ENCODE measurements at regions not wholly inside any gene's neighbourhood (a gene's known extent, or its start where the extent isn't known, plus 50 kb on each side); places are given as distances from the start of the nearest gene placed in this dataset.

- no peak for DNase-seq (ENCODE audit: low read depth, low spot score)
Observed at GRCh38 chr2:215693193-215693998, 257.5 kb upstream of the FN1 start.

DNA sequence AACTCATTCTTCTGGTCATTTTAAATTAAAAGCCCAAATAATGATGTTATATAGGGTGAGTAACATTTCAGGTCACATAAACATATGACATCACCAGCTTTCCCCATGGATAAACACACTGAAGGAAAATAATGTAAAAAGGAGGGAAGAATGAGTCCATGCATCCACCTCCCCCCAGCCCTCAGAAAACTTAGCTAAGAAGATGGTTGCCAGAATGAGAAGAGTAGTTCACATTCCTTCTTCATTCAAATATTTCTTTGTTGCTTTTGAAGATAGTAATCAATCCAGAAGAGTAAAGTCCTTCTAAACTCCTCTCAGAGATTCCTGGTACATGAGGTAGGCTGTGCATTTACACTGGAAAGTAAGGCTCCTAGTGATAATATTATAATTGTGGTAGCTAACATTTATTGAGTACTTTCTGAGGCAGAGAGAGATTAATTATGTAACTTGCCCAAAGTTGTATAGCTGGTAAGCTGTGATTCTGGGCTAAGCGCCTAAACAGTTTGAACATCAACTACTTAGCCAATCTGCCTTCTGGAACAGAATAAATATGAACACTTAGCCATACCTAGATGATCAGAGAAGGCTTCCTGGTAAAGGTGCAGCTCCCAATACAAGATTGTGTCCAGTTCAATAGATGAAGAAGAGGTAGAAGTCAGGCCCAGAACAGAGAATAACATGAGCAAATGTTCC is 256.7 kb upstream of the FN1 start:
- DNase-seq (ENCODE audit: low read depth, low spot score): no peak

GRCh38 chr2:215691346-215691745 is 255.5 kb upstream of the FN1 start:
- DNase-seq (ENCODE audit: low read depth, low spot score): no peak

- DNase-seq (ENCODE audit: low read depth, low spot score): no peak
Observed at GRCh38 chr2:215687149-215688031, 251.5 kb upstream of the FN1 start.

DNA sequence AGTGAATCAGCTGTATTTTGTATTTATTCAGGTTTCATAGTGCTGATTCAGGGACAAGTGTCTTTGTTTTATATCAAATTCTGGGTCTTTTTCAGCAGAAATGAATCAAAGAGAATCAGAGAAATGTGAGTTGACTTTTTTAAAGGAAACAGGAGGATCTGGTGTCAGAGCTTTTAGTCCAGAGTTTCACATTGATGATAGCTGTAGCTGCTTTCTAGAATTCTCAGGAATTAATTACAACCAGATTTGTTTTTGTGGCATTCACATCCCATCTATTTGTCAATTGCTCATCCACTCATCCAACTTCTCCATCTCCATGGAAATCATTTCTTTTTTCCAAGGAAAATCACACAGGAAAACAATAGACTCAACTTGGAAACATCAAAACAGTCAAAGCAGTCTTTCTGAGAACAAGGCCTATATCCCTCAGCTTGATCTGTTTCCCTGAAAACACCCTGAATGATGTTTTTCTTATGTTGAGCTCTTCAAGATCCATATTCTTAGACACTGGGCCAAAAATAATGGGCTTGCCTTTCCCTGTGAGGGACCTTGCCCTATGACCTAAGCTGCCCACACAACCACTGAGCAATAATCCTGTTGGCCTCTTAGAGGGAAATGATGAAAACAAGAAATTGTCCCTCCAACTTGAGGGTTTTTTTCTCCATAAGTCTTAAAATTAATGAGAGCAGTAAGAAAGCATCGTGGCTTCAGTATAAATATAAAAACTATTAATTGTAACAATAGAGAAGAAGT is 249.5 kb upstream of the FN1 start:
- peak; percentile 70 for DNase-seq (ENCODE audit: low read depth, low spot score)

- DNase-seq (ENCODE audit: low read depth, low spot score): no peak
Observed at GRCh38 chr2:215684448-215685237, 248.8 kb upstream of the FN1 start.

DNA sequence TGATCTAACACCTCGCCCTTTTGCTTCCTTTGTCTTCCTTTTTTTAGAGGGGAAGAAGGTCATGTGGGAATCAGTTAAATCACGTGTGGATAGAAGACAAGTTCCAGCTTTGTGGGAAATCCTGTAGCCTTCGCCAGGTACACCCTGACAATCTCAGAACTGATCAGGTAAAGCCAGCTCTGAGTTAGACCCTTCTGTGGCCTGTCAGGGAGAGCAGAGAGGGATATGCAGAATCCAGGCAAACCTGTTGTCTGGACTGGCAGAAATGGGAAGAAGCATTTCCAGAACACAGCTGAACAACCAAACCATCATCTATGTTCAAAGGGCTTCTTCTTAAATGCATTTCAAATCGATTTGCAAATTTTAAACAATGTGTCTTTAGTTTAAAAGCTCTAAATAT is 247.4 kb upstream of the FN1 start:
- no peak for DNase-seq (ENCODE audit: low read depth, low spot score)

GRCh38 chr2:215681799-215682596 is 246.1 kb upstream of the FN1 start:
- DNase-seq (ENCODE audit: low read depth, low spot score): no peak

- no peak for DNase-seq (ENCODE audit: low read depth, low spot score)
Observed at GRCh38 chr2:215680605-215681598, 245.0 kb upstream of the FN1 start.

GRCh38 chr2:215678094-215678493 is 242.2 kb upstream of the FN1 start:
- no peak for DNase-seq (ENCODE audit: low read depth, low spot score)

GRCh38 chr2:215677481-215677880 is 241.6 kb upstream of the FN1 start:
- DNase-seq (ENCODE audit: low read depth, low spot score): no peak

- no peak for DNase-seq (ENCODE audit: low read depth, low spot score)
Observed at GRCh38 chr2:215672406-215672805, 236.5 kb upstream of the FN1 start.

GRCh38 chr2:215671691-215672090 is 235.8 kb upstream of the FN1 start:
- no peak for DNase-seq (ENCODE audit: low read depth, low spot score)

- no peak for DNase-seq (ENCODE audit: low read depth, low spot score)
Observed at GRCh38 chr2:215671244-215671643, 235.4 kb upstream of the FN1 start.

- no peak for DNase-seq (ENCODE audit: low read depth, low spot score)
Observed at GRCh38 chr2:215670396-215670795, 234.5 kb upstream of the FN1 start.

- DNase-seq (ENCODE audit: low read depth, low spot score): no peak
Observed at GRCh38 chr2:215668378-215668775, 232.5 kb upstream of the FN1 start.

DNA sequence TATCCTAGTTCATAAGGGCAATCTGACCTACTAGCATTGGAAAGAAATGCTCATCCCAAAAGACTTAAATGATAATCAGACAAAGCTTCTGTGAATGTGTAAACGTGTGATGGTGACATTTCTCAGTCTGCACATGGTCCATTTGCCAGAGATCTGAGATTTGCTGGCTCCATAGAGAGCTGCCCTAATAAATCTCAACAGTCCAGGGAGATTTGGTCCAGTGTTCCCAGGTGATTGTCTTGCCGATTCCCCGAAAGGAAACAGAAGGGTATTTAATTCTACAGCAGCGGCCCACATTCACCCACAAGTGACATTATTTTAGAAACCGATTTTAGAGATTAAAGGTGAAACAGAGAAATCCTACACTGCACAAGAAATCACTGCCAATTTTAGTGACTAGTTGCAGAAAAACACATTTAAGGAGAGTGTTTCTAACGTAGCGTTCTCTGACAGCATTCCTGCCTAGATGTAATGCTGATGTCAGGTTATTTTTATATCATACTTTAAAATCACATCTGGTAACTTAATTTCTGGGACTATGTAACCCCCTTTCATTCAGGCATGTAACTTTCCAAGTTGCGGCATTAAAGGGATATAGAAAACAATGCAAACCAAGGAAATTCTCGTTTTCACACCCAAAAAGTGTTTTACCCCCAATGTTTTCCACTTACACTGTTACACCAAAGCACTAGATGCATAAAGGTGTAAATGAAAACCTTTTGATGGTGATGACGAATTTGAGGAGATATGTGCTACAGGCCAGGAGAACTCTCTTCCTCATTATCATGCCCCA is 231.9 kb upstream of the FN1 start:
- no peak for DNase-seq (ENCODE audit: low read depth, low spot score)

Measured in smooth muscle cell of the brain vasculature (primary cell).